Karpas-422 (cell line): ENCODE measurements at regions not wholly inside any gene's neighbourhood (a gene's known extent, or its start where the extent isn't known, plus 50 kb on each side); places are given as distances from the start of the nearest gene placed in this dataset.

ENCODE experiments used
- DNase-seq: peaks from one replicate; pipeline ENCODE4 v3.0.0-alpha.2; 2015
- H2AFZ ChIP-seq: fragments of 200-600 bp; sonication (generic); 2 replicates; pipeline ENCODE4 v1.6.1; 2014; ENCODE audit warnings: antibody characterized with exemption, low read length, mixed read lengths
- H3K27ac ChIP-seq: fragments of 200-600 bp; sonication (generic); 2 replicates; pipeline ENCODE4 v1.5.1; 2014; ENCODE audit warnings: mild to moderate bottlenecking, low read length, moderate library complexity
- H3K27me3 ChIP-seq: fragments of 200-600 bp; sonication (generic); 2 replicates; pipeline ENCODE4 v1.6.1; 2014; ENCODE audit warnings: low read length, mixed read lengths
- H3K36me3 ChIP-seq: fragments of 200-600 bp; sonication (generic); 2 replicates; pipeline ENCODE4 v1.6.1; 2014; ENCODE audit warnings: low read length, mixed read lengths; ENCODE audit not compliant: insufficient read depth
- H3K4me1 ChIP-seq: fragments of 200-600 bp; sonication (generic); 2 replicates; pipeline ENCODE4 v1.6.1; 2014; ENCODE audit warnings: mild to moderate bottlenecking, low read length, mixed read lengths
- H3K4me2 ChIP-seq: fragments of 200-600 bp; sonication (generic); 2 replicates; pipeline ENCODE4 v1.6.1; 2014; ENCODE audit warnings: low read length, low read depth, mild to moderate bottlenecking; ENCODE audit not compliant: poor library complexity, severe bottlenecking
- H3K4me3 ChIP-seq: fragments of 200-600 bp; sonication (generic); 2 replicates; pipeline ENCODE4 v1.5.1; 2014; ENCODE audit warnings: mild to moderate bottlenecking, antibody characterized with exemption, low read length, mixed read lengths
- H3K79me2 ChIP-seq: fragments of 200-600 bp; sonication (generic); 2 replicates; pipeline ENCODE4 v1.6.1; 2014; ENCODE audit warnings: mild to moderate bottlenecking, low read length, mixed read lengths
- H3K9ac ChIP-seq: fragments of 200-600 bp; sonication (generic); 2 replicates; pipeline ENCODE4 v1.6.0; 2014; ENCODE audit warnings: low read length
- H3K9me2 ChIP-seq: fragments of 200-600 bp; sonication (generic), shearing (Covaris generic); replicated peaks from 2 replicates; pipeline ENCODE4 v1.6.0; 2014; ENCODE audit warnings: mild to moderate bottlenecking, low read length, moderate library complexity; ENCODE audit not compliant: insufficient read depth
- H3K9me3 ChIP-seq: fragments of 300-700, 200-600 bp; sonication (generic); 2 replicates; pipeline ENCODE4 v1.6.1; 2014; ENCODE audit warnings: low read length, mixed read lengths
- H4K20me1 ChIP-seq: fragments of 200-600 bp; sonication (generic); 2 replicates; pipeline ENCODE4 v1.6.1; 2014; ENCODE audit warnings: mild to moderate bottlenecking, antibody characterized with exemption, low read length, low read depth; ENCODE audit not compliant: insufficient read depth

DNA sequence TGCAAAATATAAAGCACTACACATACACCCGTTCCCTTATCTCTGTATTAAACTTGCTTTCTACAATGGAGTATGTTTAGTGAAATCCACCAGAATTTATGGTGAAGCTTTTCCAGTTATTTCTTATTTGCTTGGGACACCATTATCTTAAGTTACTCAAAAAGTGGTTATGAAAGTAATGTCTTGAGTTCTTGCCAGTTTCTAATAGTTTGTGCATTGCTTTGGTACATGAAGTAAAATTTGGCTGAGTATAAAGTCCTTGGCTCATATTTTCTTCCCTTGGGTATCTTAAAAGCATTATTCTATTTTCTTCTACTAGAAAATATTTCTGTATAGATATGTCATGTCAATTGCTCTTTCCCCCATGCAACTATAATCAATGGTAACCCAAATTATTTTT is 85.2 kb downstream of the POLR1F start:
- Histone ChIP-seq H3K4me1 (no peaks in the 10 kb centered on the region), H3K36me3 (no peaks in the 10 kb centered on the region), H4K20me1 (no peaks in the 10 kb centered on the region), H3K79me2 (no peaks in the 10 kb centered on the region), H3K27ac (no peak overlapping the region), H3K9me2 (no peaks in the 10 kb centered on the region), H3K9ac (no peak overlapping the region), H3K27me3 (no peaks in the 10 kb centered on the region), H3K9me3 (no peaks in the 10 kb centered on the region), H2AFZ (no peak overlapping the region), H3K4me2 (no peak overlapping the region), H3K4me3 (no peak overlapping the region)
- DNase-seq = no peak

GRCh38 chr7:19621740-19622139 is 87.1 kb downstream of the POLR1F start:
- Histone ChIP-seq H3K4me2 (no peak overlapping the region), H3K27me3 (no peaks in the 10 kb centered on the region), H3K9me2 (no peaks in the 10 kb centered on the region), H3K36me3 (no peaks in the 10 kb centered on the region), H2AFZ (no peak overlapping the region), H4K20me1 (no peaks in the 10 kb centered on the region), H3K4me3 (no peak overlapping the region), H3K4me1 (no peaks in the 10 kb centered on the region), H3K27ac (no peak overlapping the region), H3K79me2 (no peaks in the 10 kb centered on the region), H3K9me3 (no peaks in the 10 kb centered on the region), H3K9ac (no peak overlapping the region)
- no peak for DNase-seq

GRCh38 chr7:19620470-19620869 is 88.4 kb downstream of the POLR1F start:
- H3K79me2 ChIP-seq = no peaks in the 10 kb centered on the region
- no peak overlapping the region for H2AFZ ChIP-seq
- H3K36me3 ChIP-seq = no peaks in the 10 kb centered on the region
- no peak overlapping the region for H3K4me2 ChIP-seq
- DNase-seq = no peak
- no peaks in the 10 kb centered on the region for H3K4me1 ChIP-seq
- no peaks in the 10 kb centered on the region for H3K9me3 ChIP-seq
- H3K9ac ChIP-seq = no peak overlapping the region
- H4K20me1 ChIP-seq = no peaks in the 10 kb centered on the region
- H3K27me3 ChIP-seq = no peaks in the 10 kb centered on the region
- no peak overlapping the region for H3K4me3 ChIP-seq
- no peaks in the 10 kb centered on the region for H3K9me2 ChIP-seq
- no peak overlapping the region for H3K27ac ChIP-seq

DNA sequence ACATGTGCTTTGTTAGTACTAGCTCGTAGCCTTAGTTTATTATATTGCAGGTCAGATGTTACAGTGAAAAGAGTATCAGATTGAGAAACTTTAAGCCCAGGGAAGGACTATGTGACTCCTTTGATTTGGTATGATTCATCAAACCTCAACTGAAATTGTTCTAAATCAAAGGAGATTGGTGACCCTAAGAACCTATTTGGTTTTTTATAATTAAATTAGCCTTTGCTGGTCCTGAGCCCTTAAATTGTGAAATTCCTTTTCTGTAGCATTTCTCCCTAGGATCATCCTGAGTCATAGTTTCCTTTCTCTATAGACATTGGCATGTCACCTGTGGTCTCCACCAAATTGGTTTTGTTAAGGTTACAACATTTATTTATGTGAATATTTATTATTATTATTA is 89.7 kb downstream of the POLR1F start:
- Histone ChIP-seq H3K79me2 (no peaks in the 10 kb centered on the region), H3K4me3 (no peak overlapping the region)

GRCh38 chr7:19617901-19618300 is 90.9 kb downstream of the POLR1F start:
- H3K4me2 ChIP-seq = no peak overlapping the region
- no peak overlapping the region for H3K4me3 ChIP-seq
- H3K27ac ChIP-seq = no peak overlapping the region
- no peaks in the 10 kb centered on the region for H3K36me3 ChIP-seq
- H4K20me1 ChIP-seq = no peaks in the 10 kb centered on the region
- H3K9me3 ChIP-seq = no peaks in the 10 kb centered on the region
- no peaks in the 10 kb centered on the region for H3K4me1 ChIP-seq
- H3K9ac ChIP-seq = no peak overlapping the region
- H2AFZ ChIP-seq = no peak overlapping the region
- H3K27me3 ChIP-seq = no peaks in the 10 kb centered on the region
- no peaks in the 10 kb centered on the region for H3K79me2 ChIP-seq
- DNase-seq = no peak
- H3K9me2 ChIP-seq = no peaks in the 10 kb centered on the region

More for the DNA sequence above, 89.7 kb downstream of the POLR1F start:
- H2AFZ ChIP-seq = no peak overlapping the region
- no peaks in the 10 kb centered on the region for H3K36me3 ChIP-seq
- H3K27ac ChIP-seq = no peak overlapping the region
- DNase-seq = no peak
- H3K4me2 ChIP-seq = no peak overlapping the region
- no peaks in the 10 kb centered on the region for H3K4me1 ChIP-seq
- H4K20me1 ChIP-seq = no peaks in the 10 kb centered on the region
- no peaks in the 10 kb centered on the region for H3K9me2 ChIP-seq
- no peaks in the 10 kb centered on the region for H3K9me3 ChIP-seq
- no peaks in the 10 kb centered on the region for H3K27me3 ChIP-seq
- no peak overlapping the region for H3K9ac ChIP-seq

- no peaks in the 10 kb centered on the region for H3K4me1 ChIP-seq
- no peaks in the 10 kb centered on the region for H4K20me1 ChIP-seq
- no peaks in the 10 kb centered on the region for H3K79me2 ChIP-seq
- no peak overlapping the region for H3K4me3 ChIP-seq
- H3K36me3 ChIP-seq = no peaks in the 10 kb centered on the region
- H3K9me3 ChIP-seq = no peaks in the 10 kb centered on the region
- no peak overlapping the region for H3K4me2 ChIP-seq
- H3K9ac ChIP-seq = no peak overlapping the region
- no peaks in the 10 kb centered on the region for H3K27me3 ChIP-seq
- DNase-seq = no peak
- H2AFZ ChIP-seq = no peak overlapping the region
- no peaks in the 10 kb centered on the region for H3K9me2 ChIP-seq
- no peak overlapping the region for H3K27ac ChIP-seq
Observed at GRCh38 chr7:19610194-19610943, 98.5 kb downstream of the POLR1F start.

GRCh38 chr7:19589446-19589845 is 119.4 kb downstream of the POLR1F start:
- H3K4me2 ChIP-seq = no peak overlapping the region
- no peak overlapping the region for H2AFZ ChIP-seq
- no peaks in the 10 kb centered on the region for H3K9me3 ChIP-seq
- H3K9me2 ChIP-seq = no peaks in the 10 kb centered on the region
- DNase-seq = no peak
- no peaks in the 10 kb centered on the region for H3K36me3 ChIP-seq
- H3K27me3 ChIP-seq = no peaks in the 10 kb centered on the region
- no peak overlapping the region for H3K4me3 ChIP-seq
- no peak overlapping the region for H3K9ac ChIP-seq
- H3K79me2 ChIP-seq = no peaks in the 10 kb centered on the region
- H3K4me1 ChIP-seq = no peaks in the 10 kb centered on the region
- no peaks in the 10 kb centered on the region for H4K20me1 ChIP-seq
- H3K27ac ChIP-seq = no peak overlapping the region

DNA sequence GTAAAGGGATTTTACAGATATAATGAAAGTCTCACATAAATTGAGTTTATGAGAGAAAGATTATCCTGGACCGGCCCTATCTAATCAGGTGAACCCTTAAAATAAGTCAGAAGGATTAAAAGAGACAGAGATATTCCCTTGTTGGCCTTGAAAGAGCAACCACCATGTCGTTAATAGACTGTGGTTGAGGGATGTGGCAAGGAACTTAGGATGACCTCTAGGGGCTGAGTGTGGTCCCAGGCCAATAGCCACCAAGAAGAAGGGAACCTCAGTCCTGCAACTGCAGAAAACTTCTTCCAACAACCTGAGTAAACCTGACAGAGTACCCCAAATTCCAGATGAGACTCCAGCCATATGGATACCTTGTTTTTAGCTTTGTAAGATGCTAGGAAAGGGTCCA is 121.5 kb downstream of the POLR1F start:
- DNase-seq = peak; percentile 44
- no peak overlapping the region for H3K27ac ChIP-seq
- H3K79me2 ChIP-seq = no peaks in the 10 kb centered on the region
- no peak overlapping the region for H3K4me3 ChIP-seq
- H3K36me3 ChIP-seq = no peaks in the 10 kb centered on the region
- H3K9ac ChIP-seq = no peak overlapping the region
- H3K4me1 ChIP-seq = no peaks in the 10 kb centered on the region
- no peaks in the 10 kb centered on the region for H3K9me3 ChIP-seq
- H3K27me3 ChIP-seq = no peaks in the 10 kb centered on the region
- no peaks in the 10 kb centered on the region for H3K9me2 ChIP-seq
- H3K4me2 ChIP-seq = no peak overlapping the region
- no peaks in the 10 kb centered on the region for H4K20me1 ChIP-seq
- no peak overlapping the region for H2AFZ ChIP-seq
